ENCODE measurements at regions not wholly inside any gene's neighbourhood (a gene's known extent, or its start where the extent isn't known, plus 50 kb on each side); places are given as distances from the start of the nearest gene placed in this dataset.

DNA sequence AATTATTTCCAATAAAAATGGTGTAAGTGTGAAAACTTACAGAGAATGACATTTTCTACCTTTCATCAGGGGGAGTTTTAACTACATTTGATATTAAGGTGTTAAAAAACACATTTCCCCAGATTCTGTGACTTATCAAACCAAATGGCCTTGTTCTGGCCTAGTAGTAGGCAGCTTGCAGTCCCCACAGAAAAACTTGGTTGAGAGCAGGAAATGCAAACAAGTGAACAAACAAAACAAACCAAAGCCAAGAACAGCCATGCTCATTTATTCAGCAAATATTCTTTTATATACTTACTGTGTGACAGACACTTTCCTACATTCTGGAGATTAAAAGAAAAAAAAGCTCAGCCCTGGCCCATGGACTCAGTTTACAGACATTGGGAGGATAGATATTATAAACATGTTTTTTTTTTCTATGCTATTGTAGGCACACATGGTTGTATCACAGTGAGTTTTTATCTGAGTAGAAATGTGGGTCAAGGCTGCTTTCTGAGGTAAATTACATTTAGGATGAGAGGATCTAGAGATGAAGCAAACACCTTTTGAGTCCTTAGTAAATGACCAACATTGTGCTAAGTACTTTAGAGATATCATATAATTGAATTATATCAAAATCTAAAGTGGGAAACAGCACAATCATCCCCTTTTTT lies 449.2 kb upstream of the AADAT start:
- DNase-seq: no peak
- no peak overlapping the region for H3K4me3 ChIP-seq
- no peak overlapping the region for H3K27ac ChIP-seq

DNA sequence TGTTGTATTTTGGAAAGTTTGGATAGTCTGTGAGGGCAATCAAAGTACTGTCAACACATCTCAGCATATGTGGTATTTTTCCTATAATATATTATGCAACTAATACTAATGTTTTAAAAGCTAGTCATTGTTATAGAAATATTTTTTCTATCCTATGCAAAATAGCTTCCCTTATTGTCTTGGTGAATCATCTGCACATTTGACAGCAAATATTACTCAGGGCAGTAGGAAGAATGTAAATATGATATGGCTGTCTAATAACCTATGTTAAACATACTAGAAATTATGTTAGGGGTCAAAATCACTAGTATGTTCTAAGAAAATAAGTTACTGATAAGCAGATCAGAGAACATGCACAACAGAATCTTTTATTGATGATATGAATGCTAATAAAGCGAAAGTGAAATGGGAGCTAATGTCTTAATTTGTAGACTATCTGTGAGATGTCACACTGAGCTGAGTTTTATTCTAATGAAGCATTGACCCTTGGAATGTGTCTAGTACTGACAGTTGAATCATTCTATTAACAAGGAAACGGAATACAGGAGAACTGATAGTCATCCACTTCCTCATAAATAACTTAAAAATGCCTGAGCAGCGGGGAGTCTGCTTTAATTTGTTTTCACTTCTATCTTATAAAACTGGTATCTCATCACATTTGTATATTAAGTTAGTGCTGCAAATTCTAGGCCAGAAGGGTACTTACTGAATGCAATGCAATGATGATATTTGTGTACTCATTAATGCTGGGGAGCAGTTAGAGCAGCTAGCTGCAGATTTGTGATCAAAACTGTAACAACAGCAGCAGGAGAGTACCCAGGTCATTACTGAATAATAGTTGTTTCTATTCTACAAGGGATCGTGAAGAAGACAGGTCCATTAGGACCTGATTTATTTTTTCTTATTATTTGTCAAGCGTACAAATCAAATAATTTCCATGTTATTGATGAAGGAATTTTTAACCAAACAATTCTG lies 440.3 kb upstream of the AADAT start:
- TF ChIP-seq EP300 (IDR thresholded peaks at IDR 0.05) (no peak), POLR2AphosphoS5 (IDR thresholded peaks at IDR 0.05) (no peak), POLR2A (IDR thresholded peaks at IDR 0.05) (no peak)
- TF ChIP-seq, protein P1, sequence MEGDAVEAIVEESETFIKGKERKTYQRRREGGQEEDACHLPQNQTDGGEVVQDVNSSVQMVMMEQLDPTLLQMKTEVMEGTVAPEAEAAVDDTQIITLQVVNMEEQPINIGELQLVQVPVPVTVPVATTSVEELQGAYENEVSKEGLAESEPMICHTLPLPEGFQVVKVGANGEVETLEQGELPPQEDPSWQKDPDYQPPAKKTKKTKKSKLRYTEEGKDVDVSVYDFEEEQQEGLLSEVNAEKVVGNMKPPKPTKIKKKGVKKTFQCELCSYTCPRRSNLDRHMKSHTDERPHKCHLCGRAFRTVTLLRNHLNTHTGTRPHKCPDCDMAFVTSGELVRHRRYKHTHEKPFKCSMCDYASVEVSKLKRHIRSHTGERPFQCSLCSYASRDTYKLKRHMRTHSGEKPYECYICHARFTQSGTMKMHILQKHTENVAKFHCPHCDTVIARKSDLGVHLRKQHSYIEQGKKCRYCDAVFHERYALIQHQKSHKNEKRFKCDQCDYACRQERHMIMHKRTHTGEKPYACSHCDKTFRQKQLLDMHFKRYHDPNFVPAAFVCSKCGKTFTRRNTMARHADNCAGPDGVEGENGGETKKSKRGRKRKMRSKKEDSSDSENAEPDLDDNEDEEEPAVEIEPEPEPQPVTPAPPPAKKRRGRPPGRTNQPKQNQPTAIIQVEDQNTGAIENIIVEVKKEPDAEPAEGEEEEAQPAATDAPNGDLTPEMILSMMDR (IDR thresholded peaks at IDR 0.05): no peak
- H3K27me3 ChIP-seq: no peaks in the 10 kb centered on the region
- H3K4me3 ChIP-seq: no peak overlapping the region
- H3K9me3 ChIP-seq: no peaks in the 10 kb centered on the region
- H3K27ac ChIP-seq: no peak overlapping the region
- intact Hi-C loops (cut with DNase I; ENCODE audit: low total_unique reads): no loop called here
- H3K4me1 ChIP-seq: no peaks in the 10 kb centered on the region
- no peaks in the 10 kb centered on the region for H3K36me3 ChIP-seq
- 71 to 77% (median 74%) methylated on average over 5 of the region's 5 CpGs for WGBS, 5 donors
- no peak for DNase-seq

More for the DNA sequence above, 449.2 kb upstream of the AADAT start:
- H3K27me3 ChIP-seq: no peaks in the 10 kb centered on the region
- TF ChIP-seq, protein P1 (IDR thresholded peaks at IDR 0.05): no peak
- intact Hi-C loops (cut with DNase I; ENCODE audit: low total_unique reads): no loop called here
- no peaks in the 10 kb centered on the region for H3K36me3 ChIP-seq
- H3K9me3 ChIP-seq: peaks cover 0 to 10% (median 0%) of the 10 kb centered on the region in 4 donors
- H3K4me1 ChIP-seq: no peaks in the 10 kb centered on the region

DNA sequence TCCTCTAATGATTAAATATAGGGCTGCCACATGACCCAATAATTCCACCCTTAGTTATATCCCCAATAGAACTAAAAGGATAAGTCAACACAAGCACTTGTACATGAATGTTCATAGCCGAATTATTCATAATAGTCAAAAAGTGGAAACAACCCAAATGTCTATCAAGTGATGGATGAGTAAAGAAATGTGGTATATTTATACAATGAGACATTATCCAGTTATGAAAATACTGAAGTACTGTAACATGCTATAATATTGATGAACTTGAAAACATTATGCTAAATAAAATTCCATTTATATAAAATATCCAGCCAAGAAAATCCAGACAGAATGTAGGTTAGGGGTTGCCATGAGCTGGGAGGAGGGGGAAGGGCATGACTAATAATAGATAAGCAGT lies 436.7 kb upstream of the AADAT start:
- no peak overlapping the region for H3K27ac ChIP-seq
- no peaks in the 10 kb centered on the region for H3K36me3 ChIP-seq
- intact Hi-C loops (cut with DNase I; ENCODE audit: low total_unique reads): no loop called here
- H3K4me1 ChIP-seq: no peaks in the 10 kb centered on the region
- H3K9me3 ChIP-seq: no peaks in the 10 kb centered on the region
- H3K27me3 ChIP-seq: no peaks in the 10 kb centered on the region
- WGBS, 5 donors: 81 to 100% (median 90%) methylated on average over 1 of the region's 1 CpG
- H3K4me3 ChIP-seq: no peak overlapping the region
- no peak for DNase-seq
- TF ChIP-seq, protein P1 (IDR thresholded peaks at IDR 0.05): no peak
- TF ChIP-seq EP300 (IDR thresholded peaks at IDR 0.05) (no peak), POLR2AphosphoS5 (IDR thresholded peaks at IDR 0.05) (no peak), POLR2A (IDR thresholded peaks at IDR 0.05) (no peak)

DNA sequence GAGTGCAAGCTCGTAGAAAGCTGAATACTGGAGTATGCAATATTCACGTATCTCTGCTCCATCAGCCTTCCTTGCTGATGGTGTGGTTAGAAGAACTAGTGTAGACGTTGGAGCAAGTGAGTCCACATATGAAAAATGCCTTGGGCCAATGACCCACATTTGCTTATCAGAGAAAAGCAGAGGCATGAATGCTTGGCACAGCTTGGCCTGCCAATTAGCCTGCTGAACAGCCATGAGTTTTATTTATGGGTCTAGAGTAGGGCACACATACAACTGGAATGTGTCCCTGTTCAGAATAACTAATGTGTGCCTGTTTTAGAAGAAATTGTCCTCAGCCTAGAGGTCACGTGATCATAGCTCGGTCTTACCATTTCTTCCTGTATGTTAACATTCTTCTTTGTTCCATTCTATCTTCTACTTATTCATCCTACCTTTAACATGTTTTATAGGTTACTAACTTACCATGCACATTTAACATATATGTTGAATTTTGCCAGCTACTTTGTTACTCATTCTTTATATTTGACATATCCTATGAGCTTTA lies 432.7 kb upstream of the AADAT start:
- TF ChIP-seq POLR2AphosphoS5 (IDR thresholded peaks at IDR 0.05): no peak
- peaks cover 0 to 6% (median under 1%) of the 10 kb centered on the region in 4 donors for H3K9me3 ChIP-seq
- no peak for DNase-seq
- 67 to 81% (median 80%) methylated on average over 5 of the region's 5 CpGs for WGBS, 5 donors
- no peak overlapping the region for H3K4me3 ChIP-seq
- no peaks in the 10 kb centered on the region for H3K27me3 ChIP-seq
- intact Hi-C loops (cut with DNase I; ENCODE audit: low total_unique reads): no loop called here
- H3K27ac ChIP-seq: no peak overlapping the region
- no peaks in the 10 kb centered on the region for H3K4me1 ChIP-seq
- no peaks in the 10 kb centered on the region for H3K36me3 ChIP-seq
